HuH-7 (cell line): ENCODE measurements at regions not wholly inside any gene's neighbourhood (a gene's known extent, or its start where the extent isn't known, plus 50 kb on each side); places are given as distances from the start of the nearest gene placed in this dataset.

Source experiments
- DNase-seq: peaks from one replicate; pipeline ENCODE4 v3.0.0; 2011; ENCODE audit warnings: low spot score

DNA sequence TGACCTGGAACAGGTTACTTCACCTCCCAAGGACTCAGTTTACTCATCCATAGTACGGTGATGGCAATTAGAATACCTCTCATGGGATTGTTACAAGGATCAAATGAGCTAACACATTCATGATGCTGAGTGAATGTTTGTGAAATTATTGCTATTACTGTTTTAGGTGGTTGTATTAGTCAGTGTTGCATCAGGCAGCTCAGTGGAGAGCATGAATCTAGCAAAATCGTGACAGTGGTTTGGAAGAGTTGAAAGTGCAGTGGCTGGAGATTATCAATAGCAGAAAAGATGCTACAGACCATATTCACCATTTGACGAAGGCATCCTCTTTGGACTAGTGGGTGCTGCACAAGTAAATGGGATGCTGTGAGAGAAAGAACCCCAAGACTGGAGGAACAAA, 50.4 kb upstream of the CTNNBL1 start:
- no peak for DNase-seq

DNA sequence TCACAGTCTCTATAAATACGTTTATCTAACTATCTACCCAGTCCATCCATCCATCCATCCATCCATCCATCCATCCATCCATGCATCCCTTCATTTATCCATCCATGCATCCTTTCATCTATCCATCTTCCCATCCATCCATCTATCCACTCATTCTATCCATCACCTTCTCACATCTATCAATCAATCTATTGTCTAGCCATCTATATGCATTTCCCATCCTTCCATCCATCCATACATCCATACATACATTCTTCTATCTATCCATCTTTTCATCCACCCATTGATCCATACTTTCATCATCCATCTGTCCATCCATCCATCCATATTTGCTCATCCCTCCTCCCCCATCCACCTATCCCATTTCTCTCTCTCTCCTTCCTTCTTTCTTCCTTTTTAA, 51.6 kb upstream of the CTNNBL1 start:
- DNase-seq = no peak

GRCh38 chr20:37640600-37641561, 52.9 kb upstream of the CTNNBL1 start:
- DNase-seq = no peak

DNA sequence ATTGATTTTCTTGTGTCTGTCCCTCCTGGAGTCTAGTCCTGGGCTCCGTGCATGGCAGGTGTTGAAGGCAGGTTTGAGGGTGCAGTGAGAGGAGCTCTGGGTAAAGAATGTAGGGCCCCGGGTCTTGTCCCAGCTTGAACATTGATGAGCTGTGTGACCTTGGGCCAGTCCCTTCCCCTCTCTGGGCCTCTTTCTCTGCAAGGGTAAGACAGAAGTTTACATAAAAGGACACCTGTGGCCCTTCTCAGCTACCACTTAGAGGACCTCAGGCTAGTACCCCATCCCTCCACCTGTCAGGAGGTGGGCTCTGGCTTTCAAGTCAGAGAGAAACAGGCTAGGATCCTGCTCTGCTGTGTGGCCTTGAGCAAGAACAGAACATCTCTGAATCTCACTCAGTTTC, 55.3 kb upstream of the CTNNBL1 start:
- no peak for DNase-seq

DNA sequence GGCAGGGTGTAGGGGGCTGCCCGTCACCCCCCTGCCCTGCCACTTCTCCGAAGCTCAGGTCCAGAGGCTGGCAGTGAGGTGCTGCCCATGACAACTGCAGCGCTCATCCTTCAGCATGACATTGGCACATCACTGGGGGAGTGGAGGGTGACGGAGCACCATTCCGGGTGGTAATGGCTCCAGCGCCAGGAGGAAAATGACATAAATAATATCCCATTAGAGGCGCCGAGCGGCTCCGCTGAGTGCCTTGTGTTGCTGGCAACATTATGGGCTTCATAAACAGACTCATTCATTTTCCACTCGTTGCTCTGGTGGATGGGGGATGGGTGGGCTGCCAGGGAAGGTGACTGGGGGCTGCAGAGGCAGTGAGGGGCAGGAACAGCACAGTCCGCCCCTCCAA, 56.9 kb upstream of the CTNNBL1 start:
- no peak for DNase-seq

DNA sequence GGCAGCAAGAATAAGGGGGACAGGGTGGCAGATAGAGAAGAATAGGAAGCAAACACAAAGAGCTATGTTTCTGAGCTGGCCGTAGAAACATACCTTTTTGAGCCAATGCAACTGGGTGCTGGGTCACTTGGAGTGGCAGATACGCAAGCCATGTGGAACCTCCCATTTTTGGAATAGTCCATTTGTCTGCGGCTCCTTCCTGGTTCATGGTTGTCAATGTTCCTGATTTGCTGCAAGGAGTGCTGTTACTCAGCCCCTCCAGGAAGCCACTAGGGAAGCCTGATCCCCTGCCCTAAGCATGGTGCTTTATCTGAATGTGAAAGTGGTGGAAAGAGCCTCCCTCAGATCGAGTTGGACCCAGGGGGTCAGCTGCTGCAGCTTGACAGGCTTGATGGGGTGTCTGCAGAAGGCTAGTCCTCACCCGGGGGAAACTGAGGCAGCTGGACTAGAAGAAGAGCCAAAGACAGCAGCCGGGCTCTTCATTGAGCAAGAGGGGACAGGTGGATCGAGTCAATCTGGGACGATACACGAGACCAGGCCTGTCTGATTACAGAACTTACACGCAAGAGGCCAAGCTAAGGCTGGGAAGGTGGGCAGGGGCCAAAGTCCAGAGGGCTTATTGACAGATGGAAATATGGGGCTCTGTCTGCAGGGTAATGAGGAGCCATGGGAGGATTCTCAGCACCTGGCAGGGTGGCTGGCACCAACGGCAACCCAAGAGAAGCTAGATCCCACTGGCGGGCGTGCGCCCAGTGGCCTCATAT, 57.4 kb upstream of the CTNNBL1 start:
- DNase-seq = no peak

DNA sequence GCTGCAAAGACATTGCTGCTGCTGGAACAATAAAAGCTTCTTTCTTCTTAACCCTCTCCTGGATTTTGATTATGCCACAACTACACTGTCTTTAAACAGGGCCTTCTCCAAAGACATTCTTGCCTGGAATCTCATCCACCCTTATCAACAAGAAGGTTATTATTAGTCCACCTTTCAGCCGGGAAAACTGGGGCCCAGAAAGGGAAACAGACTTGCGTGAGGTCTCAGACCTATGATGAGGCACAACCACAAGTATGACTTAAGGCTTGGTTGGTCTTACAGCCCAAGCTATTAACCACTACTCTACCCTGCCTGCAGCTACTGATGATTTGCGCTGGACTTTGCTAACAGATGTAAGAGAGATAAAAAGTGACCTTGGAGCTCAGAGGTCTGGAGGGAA, 62.8 kb upstream of the CTNNBL1 start:
- no peak for DNase-seq

DNA sequence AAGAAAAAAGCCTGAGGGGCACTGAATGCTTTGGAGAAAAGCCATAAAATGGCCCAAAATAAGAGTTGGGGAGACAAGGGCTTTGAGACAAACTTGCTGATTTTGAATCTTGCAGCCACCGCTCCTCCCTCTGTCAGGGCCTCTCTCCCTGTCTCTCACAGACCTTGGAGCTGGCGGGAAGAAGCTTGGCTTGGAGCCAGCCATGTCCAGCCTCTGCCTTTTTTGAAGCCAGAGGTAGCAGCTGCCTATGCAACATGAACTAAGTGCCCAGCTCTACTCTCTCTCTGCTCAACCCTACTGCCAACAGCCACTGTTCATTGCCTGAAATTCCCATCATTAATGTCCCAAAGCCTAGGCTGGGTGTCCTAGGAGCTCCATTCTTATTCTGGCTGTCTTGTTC, 63.7 kb upstream of the CTNNBL1 start:
- no peak for DNase-seq

DNA sequence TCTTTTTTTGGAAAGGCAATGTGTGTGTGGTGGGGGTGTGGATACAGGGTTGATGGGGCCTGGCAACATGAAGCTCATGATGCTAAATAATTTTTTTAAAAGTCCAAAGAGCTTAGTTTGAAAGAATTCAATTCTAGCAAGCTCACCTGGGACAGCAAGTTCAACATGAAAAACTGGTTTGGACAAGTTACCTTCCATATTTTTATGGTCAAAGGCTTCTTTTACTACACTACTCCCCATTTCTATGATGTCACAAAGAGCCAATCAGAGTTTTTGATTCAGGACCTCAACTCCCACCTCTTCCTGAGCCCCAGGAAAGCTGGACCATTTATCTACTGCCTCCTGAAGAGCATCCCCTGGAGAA, 66.1 kb upstream of the CTNNBL1 start:
- DNase-seq = no peak

DNA sequence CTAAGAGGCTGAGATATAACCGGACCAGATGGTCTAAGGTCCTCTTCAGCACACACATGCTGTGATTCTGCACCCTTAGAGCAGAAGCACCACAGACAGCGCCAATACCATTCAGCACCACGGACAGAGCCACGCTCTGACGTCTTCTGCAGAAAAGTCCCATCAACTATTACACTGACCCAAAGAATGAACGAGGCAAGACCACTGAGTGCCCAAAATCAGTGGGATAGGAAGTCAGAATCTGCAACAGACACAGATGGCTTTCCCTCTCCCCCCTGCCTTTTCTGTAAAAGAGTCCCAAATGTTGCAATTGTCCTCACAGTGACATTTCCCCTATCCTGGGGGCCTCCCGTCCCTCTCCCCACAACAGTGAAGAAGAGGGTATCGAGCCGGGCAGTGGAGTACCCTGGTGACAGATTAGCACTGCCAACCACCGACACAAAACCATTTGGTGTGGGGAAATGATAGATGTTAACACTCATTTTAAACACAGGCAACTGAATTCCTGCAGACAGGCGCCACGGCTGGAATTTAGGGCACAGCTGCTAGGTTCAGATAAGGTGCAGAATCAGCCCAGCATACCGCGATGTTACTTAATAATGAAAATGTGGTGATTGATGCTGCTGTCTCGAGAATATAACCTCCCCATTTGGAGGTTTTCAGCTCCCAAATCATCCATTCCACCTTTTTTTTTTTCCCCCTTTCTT, 66.6 kb upstream of the CTNNBL1 start:
- DNase-seq = peak; percentile 37

DNA sequence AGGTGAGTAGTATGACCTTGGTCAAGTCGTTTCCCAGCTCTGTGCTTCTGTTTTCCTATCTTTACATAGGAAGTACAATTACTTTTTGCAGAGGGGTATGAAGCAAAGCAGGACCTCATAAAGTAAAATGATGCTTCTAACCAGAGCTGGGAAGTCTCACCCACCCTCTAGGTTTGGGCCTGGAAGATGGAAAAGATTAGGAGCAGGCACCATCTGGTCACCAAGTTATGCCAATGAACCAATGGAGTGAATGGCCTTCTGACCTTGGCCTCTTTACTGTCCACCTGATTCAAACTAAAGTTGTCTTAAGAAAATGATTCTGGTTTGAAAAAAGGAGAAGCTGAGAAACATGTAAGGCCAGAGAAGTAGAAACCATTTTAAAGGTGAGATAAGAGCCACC, 68.9 kb upstream of the CTNNBL1 start:
- DNase-seq = no peak

GRCh38 chr20:37622728-37623127, 71.1 kb upstream of the CTNNBL1 start:
- no peak for DNase-seq

DNA sequence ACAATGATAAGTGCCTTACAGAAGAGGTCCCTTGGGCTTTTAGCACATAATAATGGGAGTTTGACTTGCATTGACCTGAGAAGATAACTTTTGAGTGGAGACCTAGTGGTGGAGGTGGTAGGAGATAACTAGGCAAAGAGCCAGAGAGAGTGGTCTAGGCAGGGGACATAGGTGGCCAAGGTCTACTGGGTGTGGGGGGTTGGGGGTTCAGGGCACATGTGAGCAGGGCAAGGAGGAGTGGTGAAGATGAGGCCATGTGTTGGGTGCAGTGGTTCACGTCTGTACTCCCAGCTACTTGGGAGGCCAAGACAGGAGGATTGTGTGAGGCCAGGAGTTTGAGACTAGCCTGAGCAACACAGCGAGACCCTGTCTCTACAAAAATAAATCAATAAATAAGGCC, 74.3 kb upstream of the CTNNBL1 start:
- DNase-seq = no peak

DNA sequence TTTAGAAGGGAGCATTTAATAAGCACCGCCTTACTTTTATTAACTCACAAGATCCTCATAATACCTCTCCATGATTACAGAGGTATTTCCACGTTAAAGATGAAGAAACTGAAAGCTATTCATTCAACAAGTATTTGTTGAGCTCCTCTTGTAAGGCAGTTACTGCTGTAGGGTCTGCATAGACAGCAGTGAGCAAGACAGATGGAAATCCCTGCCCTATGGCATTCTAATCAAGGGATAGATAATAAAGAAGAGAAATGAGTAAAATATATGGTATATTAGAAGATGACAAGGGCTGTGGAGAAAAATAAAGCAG, 77.8 kb upstream of the CTNNBL1 start:
- no peak for DNase-seq

- peak; percentile 44 for DNase-seq
Measured at GRCh38 chr20:37615340-37616109, 78.3 kb upstream of the CTNNBL1 start.

GRCh38 chr20:37611852-37612251, 82.0 kb upstream of the CTNNBL1 start:
- no peak for DNase-seq

DNA sequence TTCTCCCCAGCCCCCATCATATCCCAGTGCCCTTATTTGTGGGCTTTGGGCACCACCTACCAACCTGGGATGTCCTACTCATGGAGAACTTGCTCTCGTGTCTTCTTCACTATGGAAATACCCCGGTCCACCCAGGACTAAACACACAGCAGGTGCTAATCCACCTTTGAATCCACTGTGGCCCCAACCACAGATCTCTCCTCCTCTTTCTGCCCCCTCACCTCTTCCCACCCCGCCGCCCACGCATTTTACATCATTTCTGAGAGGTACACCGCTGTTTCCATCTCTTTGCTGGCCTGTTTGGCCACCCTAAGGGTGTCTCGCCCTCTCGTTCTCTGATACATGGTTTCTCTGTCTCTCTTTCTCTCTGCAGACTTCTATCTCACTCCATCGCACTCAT, 82.5 kb upstream of the CTNNBL1 start:
- no peak for DNase-seq

DNA sequence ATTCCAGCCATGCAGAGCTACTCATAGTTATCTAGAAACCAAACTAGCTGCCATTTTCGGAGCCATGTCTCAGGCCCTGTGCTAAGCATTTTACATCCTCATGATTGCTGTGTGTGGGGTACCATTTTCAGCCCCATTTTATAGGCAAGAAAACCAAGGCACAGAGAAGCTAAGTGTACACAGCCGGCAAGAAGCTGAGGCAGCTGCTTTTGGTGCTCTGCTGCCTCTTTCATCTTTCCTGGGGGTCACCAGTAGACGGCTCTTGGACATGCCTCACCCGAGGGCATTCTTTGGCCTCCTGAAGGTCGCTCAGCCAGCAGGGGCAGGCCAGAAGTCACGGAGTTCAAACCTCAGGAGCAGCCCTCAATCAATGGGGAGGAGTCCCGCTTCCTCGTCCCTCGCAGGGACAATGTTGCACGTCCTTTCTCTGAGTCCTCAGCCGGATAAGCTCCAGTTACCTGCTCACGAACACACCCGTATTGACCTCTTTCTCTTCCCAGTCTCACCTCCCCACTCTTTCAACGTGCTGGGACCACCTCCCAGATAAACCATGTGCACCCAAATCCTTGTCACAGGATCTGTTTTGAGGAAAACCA, 82.6 kb upstream of the BLCAP start:
- DNase-seq = no peak

DNA sequence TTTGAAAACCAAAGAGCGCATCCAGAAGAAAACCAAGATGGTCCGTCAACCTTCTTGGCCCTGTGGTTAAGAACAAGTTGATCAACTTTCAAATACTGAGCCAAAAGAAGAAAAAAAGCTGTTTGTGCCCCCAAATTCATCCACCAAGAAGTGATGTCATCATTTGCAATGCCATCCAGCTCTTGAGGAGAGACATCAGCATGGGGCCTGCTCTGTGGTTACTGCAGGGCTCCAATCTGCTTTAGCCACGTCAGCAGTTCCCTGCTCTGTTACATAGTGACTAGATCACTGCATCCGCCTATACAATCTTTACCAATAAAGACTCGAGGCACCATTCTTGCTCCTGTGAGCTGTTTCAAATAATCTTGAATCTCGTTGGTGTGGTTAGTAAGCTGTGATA, 75.0 kb upstream of the BLCAP start:
- no peak for DNase-seq

DNA sequence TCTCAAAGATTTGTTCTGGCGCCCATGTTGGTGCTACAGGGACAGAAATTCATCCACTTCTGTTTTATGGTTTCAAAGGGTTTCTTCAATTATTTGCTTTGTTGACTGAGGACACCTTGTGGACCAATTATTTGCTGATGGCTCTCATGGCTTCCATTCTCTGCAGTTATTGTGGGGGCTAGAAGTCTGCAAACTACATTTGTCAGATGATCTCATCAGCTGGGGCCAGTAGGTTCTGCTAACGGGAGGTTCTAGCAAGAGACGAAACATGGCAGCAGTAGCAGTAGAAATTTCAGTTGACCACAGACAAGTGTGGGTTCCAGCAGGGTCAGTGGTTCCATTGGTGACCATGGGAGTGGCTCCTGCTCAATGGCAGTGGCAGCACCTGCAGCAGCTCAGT, 72.8 kb upstream of the BLCAP start:
- DNase-seq = no peak

GRCh38 chr20:37598575-37599342, 71.1 kb upstream of the BLCAP start:
- no peak for DNase-seq
